PC-3 (cell line): ENCODE measurements at regions not wholly inside any gene's neighbourhood (a gene's known extent, or its start where the extent isn't known, plus 50 kb on each side); places are given as distances from the start of the nearest gene placed in this dataset.

Experiments
- ATAC-seq: fragments of 200-7000 bp; cut with Tn5 transposase; 2 replicates; pipeline ENCODE4 v1.9.1; 2020; ENCODE audit warnings: mild to moderate bottlenecking, moderate library complexity
- BruUV-seq: library from RNA; stranded (reverse); fragments of 400-500 nt; replicated peaks from 2 replicates; lab custom pipeline; 2021; lab: Mats Ljungman, UMichigan
- CTCF ChIA-PET: fragments of 300-600 bp; sonication (Branson Sonifier 250); formaldehyde crosslinking; loops from one replicate; lab custom pipeline; 2022; ENCODE audit warnings: antibody characterized with exemption; lab: Charles Lee
- POLR2A ChIA-PET: fragments of 300-600 bp; sonication (Branson Sonifier 250); formaldehyde crosslinking; loops from one replicate; lab custom pipeline; 2022; ENCODE audit warnings: antibody characterized with exemption; ENCODE audit not compliant: unreplicated experiment; lab: Charles Lee
- DNase-seq: peaks from one replicate; pipeline ENCODE4 v3.0.0-alpha.2; 2015
- H2AFZ ChIP-seq: fragments of 300-600 bp; sonication (generic); 2 replicates; pipeline ENCODE4 v1.6.0; 2016; ENCODE audit warnings: antibody characterized with exemption, low read length
- H3F3A ChIP-seq: fragments of 300-600 bp; sonication (generic); one replicate; pipeline ENCODE4 v1.6.0; 2017; ENCODE audit warnings: antibody characterized with exemption, low read length, control low read depth, mild to moderate bottlenecking; ENCODE audit not compliant: unreplicated experiment
- H3K27ac ChIP-seq: fragments of 300-600 bp; sonication (generic); 2 replicates; pipeline ENCODE4 v1.5.1; 2016; ENCODE audit warnings: mild to moderate bottlenecking, low read length
- H3K27me3 ChIP-seq: fragments of 300-600 bp; sonication (generic); 2 replicates; pipeline ENCODE4 v1.6.1; 2016; ENCODE audit warnings: low read length, mixed read lengths
- H3K36me3 ChIP-seq: fragments of 300-600 bp; sonication (generic); 2 replicates; pipeline ENCODE4 v1.6.1; 2016; ENCODE audit warnings: low read depth, mixed run types, low read length, mixed read lengths
- H3K4me1 ChIP-seq: fragments of 300-600 bp; sonication (generic); 2 replicates; pipeline ENCODE4 v1.5.1; 2016; ENCODE audit warnings: low read length; ENCODE audit not compliant: insufficient read depth
- H3K4me2 ChIP-seq: fragments of 300-600 bp; sonication (generic); 2 replicates; pipeline ENCODE4 v1.6.0; 2016; ENCODE audit warnings: low read length
- H3K4me3 ChIP-seq: fragments of 300-600 bp; sonication (generic); 2 replicates; pipeline ENCODE4 v1.5.1; 2016; ENCODE audit warnings: mild to moderate bottlenecking, low read length, mixed read lengths
- H3K79me2 ChIP-seq: fragments of 300-600 bp; sonication (generic); 2 replicates; pipeline ENCODE4 v1.6.1; 2017; ENCODE audit warnings: low read length, mixed read lengths
- H3K9ac ChIP-seq: fragments of 300-600 bp; sonication (generic); 2 replicates; pipeline ENCODE4 v1.6.0; 2016; ENCODE audit warnings: mild to moderate bottlenecking, low read length
- H3K9me2 ChIP-seq: fragments of 300-600 bp; sonication (generic); replicated peaks from 2 replicates; pipeline ENCODE4 v1.6.1; 2016; ENCODE audit warnings: mixed run types, low read length, mixed read lengths
- H3K9me3 ChIP-seq: fragments of 300-600 bp; sonication (generic); 2 replicates; pipeline ENCODE4 v1.6.1; 2016; ENCODE audit warnings: low read length, mixed read lengths
- H4K20me1 ChIP-seq: fragments of 300-600 bp; sonication (generic); 2 replicates; pipeline ENCODE4 v1.6.1; 2016; ENCODE audit warnings: low read length, mixed read lengths
- EZH2 ChIP-seq: fragments of 300-600 bp; sonication (generic); IDR thresholded peaks from one replicate; pipeline ENCODE4 v1.6.1; 2017; ENCODE audit warnings: antibody characterized with exemption, mild to moderate bottlenecking, low read length; ENCODE audit not compliant: unreplicated experiment
- EZH2phosphoT487 ChIP-seq: fragments of 300-600 bp; sonication (generic); IDR thresholded peaks from 2 replicates; pipeline ENCODE4 v1.6.1; 2018; ENCODE audit warnings: mild to moderate bottlenecking, antibody characterized with exemption, low read length, borderline replicate concordance
- intact Hi-C: fragments of 100-400 bp; cut with micrococcal nuclease; formaldehyde crosslinking; loops from 2 replicates; pipeline ENCODE4 v1.9.0; 2023
- TF ChIP-seq, protein P1 (sequence below): fragments of 300-600 bp; sonication (generic); conservative IDR thresholded peaks from 2 replicates; pipeline ENCODE4 v1.5.1; 2017; ENCODE audit warnings: antibody characterized with exemption, low read depth, mild to moderate bottlenecking, low read length

- ATAC-seq (no peak), DNase-seq (no peak)
- intact Hi-C loops: no loop called here
- no peak overlapping the region for H3K9ac ChIP-seq
- H3K9me2 ChIP-seq: no peaks in the 10 kb centered on the region
- H4K20me1 ChIP-seq: no peaks in the 10 kb centered on the region
- no peaks in the 10 kb centered on the region for H3K79me2 ChIP-seq
- H3K27ac ChIP-seq: no peak overlapping the region
- H2AFZ ChIP-seq: no peak overlapping the region
- H3K36me3 ChIP-seq: no peaks in the 10 kb centered on the region
- H3K27me3 ChIP-seq: no peaks in the 10 kb centered on the region
- TF ChIP-seq, protein P1, sequence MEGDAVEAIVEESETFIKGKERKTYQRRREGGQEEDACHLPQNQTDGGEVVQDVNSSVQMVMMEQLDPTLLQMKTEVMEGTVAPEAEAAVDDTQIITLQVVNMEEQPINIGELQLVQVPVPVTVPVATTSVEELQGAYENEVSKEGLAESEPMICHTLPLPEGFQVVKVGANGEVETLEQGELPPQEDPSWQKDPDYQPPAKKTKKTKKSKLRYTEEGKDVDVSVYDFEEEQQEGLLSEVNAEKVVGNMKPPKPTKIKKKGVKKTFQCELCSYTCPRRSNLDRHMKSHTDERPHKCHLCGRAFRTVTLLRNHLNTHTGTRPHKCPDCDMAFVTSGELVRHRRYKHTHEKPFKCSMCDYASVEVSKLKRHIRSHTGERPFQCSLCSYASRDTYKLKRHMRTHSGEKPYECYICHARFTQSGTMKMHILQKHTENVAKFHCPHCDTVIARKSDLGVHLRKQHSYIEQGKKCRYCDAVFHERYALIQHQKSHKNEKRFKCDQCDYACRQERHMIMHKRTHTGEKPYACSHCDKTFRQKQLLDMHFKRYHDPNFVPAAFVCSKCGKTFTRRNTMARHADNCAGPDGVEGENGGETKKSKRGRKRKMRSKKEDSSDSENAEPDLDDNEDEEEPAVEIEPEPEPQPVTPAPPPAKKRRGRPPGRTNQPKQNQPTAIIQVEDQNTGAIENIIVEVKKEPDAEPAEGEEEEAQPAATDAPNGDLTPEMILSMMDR: no peak
- TF ChIP-seq EZH2phosphoT487 (no peak), EZH2 (no peak)
- POLR2A ChIA-PET: no interaction called here
- BruUV-seq: no TSS peak
- no peaks in the 10 kb centered on the region for H3F3A ChIP-seq
- CTCF ChIA-PET: no interaction called here
- H3K4me2 ChIP-seq: no peak overlapping the region
- no peaks in the 10 kb centered on the region for H3K4me1 ChIP-seq
- no peak overlapping the region for H3K4me3 ChIP-seq
- no peaks in the 10 kb centered on the region for H3K9me3 ChIP-seq
These were observed 414.1 kb upstream of the CBLB start for GRCh38 chr3:106282943-106283342.

GRCh38 chr3:106288781-106289180, 420.0 kb upstream of the CBLB start:
- no TSS peak for BruUV-seq
- Histone ChIP-seq H3K79me2 (no peaks in the 10 kb centered on the region), H3K4me2 (no peak overlapping the region), H3K9ac (no peak overlapping the region), H3K27ac (no peak overlapping the region), H3K4me1 (no peaks in the 10 kb centered on the region), H2AFZ (no peak overlapping the region), H3K9me2 (no peaks in the 10 kb centered on the region), H3K4me3 (no peak overlapping the region), H3F3A (no peaks in the 10 kb centered on the region), H3K27me3 (no peaks in the 10 kb centered on the region), H3K36me3 (no peaks in the 10 kb centered on the region), H4K20me1 (no peaks in the 10 kb centered on the region), H3K9me3 (no peaks in the 10 kb centered on the region)
- TF ChIP-seq, protein P1: no peak
- TF ChIP-seq EZH2phosphoT487 (no peak), EZH2 (no peak)
- no peak for ATAC-seq
- POLR2A ChIA-PET: no interaction called here
- no peak for DNase-seq
- intact Hi-C loops: no loop called here
- CTCF ChIA-PET: no interaction called here

GRCh38 chr3:106290304-106290997, 421.6 kb upstream of the CBLB start:
- DNase-seq: no peak
- TF ChIP-seq EZH2phosphoT487: no peak
- TF ChIP-seq, protein P1: no peak
- no peak for TF ChIP-seq EZH2
- Histone ChIP-seq H3K4me3 (no peak overlapping the region), H3K4me2 (no peak overlapping the region), H3K27me3 (no peaks in the 10 kb centered on the region), H2AFZ (no peak overlapping the region), H3K9me3 (no peaks in the 10 kb centered on the region), H3F3A (no peaks in the 10 kb centered on the region), H3K9ac (no peak overlapping the region), H3K27ac (no peak overlapping the region), H4K20me1 (no peaks in the 10 kb centered on the region), H3K79me2 (no peaks in the 10 kb centered on the region), H3K4me1 (no peaks in the 10 kb centered on the region), H3K9me2 (no peaks in the 10 kb centered on the region), H3K36me3 (no peaks in the 10 kb centered on the region)
- ChIA-PET CTCF (no interaction called here), POLR2A (no interaction called here)
- ATAC-seq: no peak
- no TSS peak for BruUV-seq
- intact Hi-C loops: no loop called here
